NCI-H2107 treated with DMSO at 0.1 percent for 48 hours (cell line): ENCODE measurements at regions not wholly inside any gene's neighbourhood (a gene's known extent, or its start where the extent isn't known, plus 50 kb on each side); places are given as distances from the start of the nearest gene placed in this dataset.
"Not testable (repeated sequence)": the region's sequence is repeated elsewhere in the genome, so short reads cannot be mapped to it uniquely, and the experiment has no call there.

Source experiments
- DNase-seq: peaks from one replicate; lab custom pipeline; 2025; ENCODE audit not compliant: unreplicated experiment; lab: John Stamatoyannopoulos, UW

GRCh38 chr3:28575746-28576613 lies 227.4 kb upstream of the AZI2 start:
- DNase-seq, result no peak

GRCh38 chr3:28576614-28577200 lies 228.1 kb upstream of the AZI2 start:
- DNase-seq, result no peak

- DNase-seq, result no peak
Measured at GRCh38 chr3:28577941-28578500, 229.4 kb upstream of the AZI2 start.

- DNase-seq, result no peak
Measured at GRCh38 chr3:28586325-28586724, 237.7 kb upstream of the AZI2 start.

GRCh38 chr3:28587723-28588122 lies 239.1 kb upstream of the AZI2 start:
- no peak for DNase-seq

DNA sequence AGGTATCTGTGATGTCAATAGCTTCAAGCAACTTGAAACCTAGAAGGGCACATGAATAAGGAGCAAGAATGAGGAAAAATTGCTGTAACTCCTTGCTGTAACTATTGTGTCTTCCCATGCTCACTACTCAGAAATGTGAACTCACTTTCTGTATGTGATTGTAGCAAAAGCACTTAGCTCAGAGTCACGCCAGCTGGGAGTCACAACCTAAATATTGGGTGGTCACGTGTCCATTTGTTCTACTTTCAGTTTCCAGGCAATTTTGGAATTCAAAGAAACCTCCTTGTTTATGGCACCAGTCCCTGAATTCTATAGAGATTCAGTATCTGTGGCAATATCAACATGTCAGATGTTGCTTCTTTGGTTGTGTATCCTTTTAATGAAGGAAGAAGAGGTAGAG lies 241.6 kb upstream of the AZI2 start:
- DNase-seq, result no peak

DNA sequence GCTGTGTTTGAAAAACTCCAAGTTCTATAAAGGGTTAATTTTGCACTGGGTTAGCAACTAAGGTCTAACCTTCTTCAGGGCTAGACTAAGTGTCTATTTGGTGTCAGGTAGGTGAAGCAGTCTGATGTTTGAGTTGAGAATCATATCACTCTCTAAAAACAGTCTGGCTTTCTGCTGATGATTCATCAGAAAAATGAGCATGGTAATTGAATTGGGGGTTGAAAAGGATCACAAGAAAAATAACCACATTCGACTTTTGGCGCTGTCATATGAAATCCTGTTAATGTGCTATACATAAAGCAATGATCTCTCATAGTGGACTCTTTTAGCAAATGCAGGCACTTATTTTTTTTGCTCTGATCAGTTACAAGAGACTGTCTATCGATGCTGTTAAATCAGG lies 242.2 kb upstream of the AZI2 start:
- DNase-seq, result no peak

DNA sequence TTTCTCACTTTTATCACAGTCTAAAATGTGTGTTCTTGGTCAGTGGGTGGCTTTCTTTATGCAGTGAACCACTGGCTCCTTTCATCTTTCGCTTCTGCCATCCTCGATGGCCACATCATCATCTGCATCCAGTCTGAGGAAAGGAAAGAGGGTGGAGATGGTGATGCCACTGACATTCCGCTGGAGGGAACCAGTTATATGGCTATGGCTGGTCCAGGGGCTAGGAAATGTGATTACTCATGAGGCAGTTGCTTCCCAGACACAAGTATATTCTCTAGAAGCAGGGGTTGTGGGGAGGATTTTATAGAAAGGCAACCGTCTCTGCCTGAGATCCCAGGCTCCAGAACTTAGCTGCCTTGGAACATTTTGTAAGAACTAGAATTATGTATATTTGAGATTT lies 246.7 kb upstream of the AZI2 start:
- no peak for DNase-seq

DNA sequence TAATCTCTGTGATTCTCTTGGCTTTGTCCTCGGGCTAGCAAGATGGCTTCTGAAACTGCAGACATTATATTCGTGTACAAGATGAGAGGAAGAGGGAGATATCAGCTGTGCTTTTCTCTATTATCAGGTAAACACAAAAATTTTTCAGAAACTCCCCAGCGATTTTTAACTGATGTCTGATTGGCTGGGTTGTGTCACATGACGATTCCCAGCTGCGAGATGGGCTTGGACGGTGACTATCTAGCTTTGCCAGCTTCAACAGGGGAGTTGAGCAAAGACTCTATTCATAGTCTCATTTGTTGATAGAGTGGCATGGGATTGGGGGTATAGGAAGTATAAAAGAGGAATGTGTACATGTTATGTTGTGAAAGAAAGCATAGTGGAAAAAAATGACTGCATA lies 248.8 kb upstream of the AZI2 start:
- DNase-seq, result no peak

DNA sequence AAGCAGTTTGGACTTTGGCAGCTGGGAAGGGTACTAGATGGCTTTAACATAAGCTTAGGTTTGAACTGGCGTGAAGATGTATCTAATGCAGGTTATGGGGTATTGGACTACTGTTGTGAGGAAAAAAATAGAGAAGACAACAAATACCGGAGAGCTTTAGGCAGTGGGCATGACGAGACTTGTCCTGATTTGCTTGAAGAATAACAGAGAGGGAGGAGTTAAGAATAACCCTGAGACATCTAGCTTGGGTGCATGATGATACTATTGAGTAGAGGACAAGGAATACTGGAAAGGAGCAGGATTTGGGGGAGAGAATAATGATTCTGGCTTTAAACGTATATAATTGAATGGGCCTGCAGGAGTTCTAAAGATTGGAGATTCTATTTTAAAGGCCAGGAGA lies 249.5 kb upstream of the AZI2 start:
- no peak for DNase-seq

DNA sequence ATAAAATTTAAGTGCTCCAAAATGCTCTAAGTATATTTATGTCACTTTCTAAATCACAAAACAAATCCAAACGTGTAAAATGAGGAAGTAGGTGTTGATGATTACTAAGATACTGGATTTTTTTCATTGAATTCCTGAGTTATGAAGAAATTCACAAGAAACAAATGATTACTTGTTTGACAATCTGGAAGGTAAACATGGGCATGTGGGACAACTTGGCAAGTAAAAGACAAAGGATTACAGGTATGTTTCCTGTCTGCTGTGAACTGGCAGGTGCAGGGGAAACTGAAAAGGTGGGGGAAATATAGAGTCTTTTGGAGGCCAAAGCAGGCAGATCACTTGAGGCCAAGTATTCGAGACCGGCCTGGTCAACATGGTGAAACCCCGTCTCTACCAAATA lies 252.7 kb upstream of the AZI2 start:
- DNase-seq, result no peak

GRCh38 chr3:28606283-28606682 lies 257.7 kb upstream of the AZI2 start:
- DNase-seq, result no peak

GRCh38 chr3:28612232-28612631 lies 263.6 kb upstream of the AZI2 start:
- DNase-seq, result peak; percentile 21

- DNase-seq, result no peak
Measured at GRCh38 chr3:28613511-28614106, 265.0 kb upstream of the AZI2 start.

DNA sequence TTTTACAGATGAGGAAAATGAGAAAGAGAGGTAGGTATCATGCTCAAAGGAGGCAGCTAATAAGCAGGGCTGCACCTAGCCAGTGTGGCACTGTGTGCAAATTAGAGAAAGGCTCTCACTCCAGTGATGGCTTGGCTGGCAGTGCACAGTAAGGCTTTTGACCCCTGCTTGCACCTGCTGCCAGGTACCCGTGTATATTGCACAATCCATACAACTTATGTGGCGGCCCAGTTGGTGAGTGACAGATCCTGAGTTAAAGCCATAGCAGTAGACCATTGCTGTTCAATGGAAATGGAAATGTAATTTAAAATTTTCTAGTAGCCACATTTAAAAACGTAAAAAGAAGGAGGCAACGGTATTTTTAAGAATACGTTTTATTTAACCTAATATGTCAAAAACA lies 266.4 kb upstream of the AZI2 start:
- DNase-seq, result no peak

- DNase-seq, result no peak
Measured at GRCh38 chr3:28615971-28616370, 267.3 kb upstream of the AZI2 start.

GRCh38 chr3:28617821-28618220 lies 269.2 kb upstream of the AZI2 start:
- no peak for DNase-seq

DNA sequence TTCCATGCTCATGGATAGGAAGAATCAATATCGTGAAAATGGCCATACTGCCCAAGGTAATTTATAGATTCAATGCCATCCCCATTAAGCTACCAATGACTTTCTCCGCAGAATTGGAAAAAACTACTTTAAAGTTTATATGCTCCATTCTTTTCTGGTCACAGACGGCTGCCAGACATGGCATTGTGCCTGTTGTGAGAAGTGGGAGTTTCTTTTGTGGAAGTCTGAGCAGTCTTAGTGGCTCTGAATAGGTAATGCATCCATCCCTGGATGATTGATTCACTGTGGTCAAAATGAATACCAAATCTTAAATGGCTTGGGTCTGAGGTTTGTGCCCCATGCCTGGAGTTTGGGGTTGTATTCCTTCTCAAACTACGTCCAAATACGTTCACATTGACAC lies 274.5 kb upstream of the AZI2 start:
- peak; percentile 8 for DNase-seq

DNA sequence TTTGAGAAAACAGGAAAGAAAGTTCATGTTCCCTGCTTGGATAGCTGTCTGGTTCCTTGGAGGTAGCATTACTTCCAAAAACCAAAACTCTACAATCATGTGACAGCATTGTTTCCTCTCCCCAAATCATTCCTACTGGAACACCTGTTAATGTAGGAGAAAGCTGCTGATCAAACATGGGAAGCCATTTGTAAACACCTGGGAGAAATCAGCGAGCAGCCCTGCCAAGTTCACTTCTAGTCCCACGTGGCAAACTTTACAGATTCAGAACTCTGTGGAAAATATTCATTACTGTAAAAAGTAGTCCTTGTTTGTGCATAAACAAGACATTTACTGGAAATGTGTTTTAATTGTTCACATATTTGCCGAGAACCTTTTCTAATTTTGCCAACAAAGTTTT lies 275.5 kb upstream of the AZI2 start:
- DNase-seq, result no peak

DNA sequence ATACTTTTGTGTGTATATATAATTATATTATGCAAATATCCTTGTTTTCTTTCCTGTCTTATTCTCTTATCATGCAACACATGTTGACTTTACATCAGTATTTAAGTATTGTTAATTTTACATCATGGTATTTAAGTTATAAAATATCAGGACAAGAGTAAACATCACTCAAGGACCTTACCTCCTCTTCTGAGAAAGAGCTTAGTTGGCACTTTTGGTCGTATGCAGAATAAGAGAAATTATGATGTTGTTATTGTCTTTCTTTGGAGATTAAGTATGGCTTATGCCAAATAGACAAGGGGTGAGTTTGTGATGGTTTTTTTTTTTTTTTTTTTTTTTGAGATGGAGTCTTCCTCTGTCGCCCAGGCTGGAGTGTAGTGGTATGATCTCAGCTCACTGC lies 279.2 kb upstream of the AZI2 start:
- DNase-seq, result not testable (repeated sequence)

GRCh38 chr3:28634019-28634418 lies 285.4 kb upstream of the AZI2 start:
- no peak for DNase-seq

- DNase-seq, result no peak
Measured at GRCh38 chr3:28637742-28638141, 289.1 kb upstream of the AZI2 start.
